Esophagus squamous epithelium (tissue), 4 donors: ENCODE measurements at regions not wholly inside any gene's neighbourhood (a gene's known extent, or its start where the extent isn't known, plus 50 kb on each side); places are given as distances from the start of the nearest gene placed in this dataset.

Experiments
- CTCF ChIP-seq, 6 experiments: fragments of 450-650 bp in 4 of 6; fragments of 200-600 bp in 2 of 6; sonication (generic) in 2 of 6; IDR thresholded peaks; one replicate each; pipeline ENCODE4 v1.5.1; 2016 to 2019; ENCODE audit warnings: antibody characterized with exemption in 6 of 6, mild to moderate bottlenecking in 4 of 6, moderate library complexity in 4 of 6
- POLR2A ChIP-seq, 4 donors: fragments of 450-650 bp; IDR thresholded peaks; one replicate each; pipeline ENCODE4 v1.6.1; 2017; ENCODE audit warnings: antibody characterized with exemption in 4 of 4, mild to moderate bottlenecking in 4 of 4, moderate library complexity in 3 of 4

GRCh38 chr7:91427051-91427450 is 162.8 kb downstream of the FZD1 start:
- TF ChIP-seq CTCF (IDR thresholded peaks at IDR 0.05), result no peak
- no peak for TF ChIP-seq POLR2A (IDR thresholded peaks at IDR 0.05)
